Neural crest cell (in vitro differentiated cells): ENCODE measurements at regions not wholly inside any gene's neighbourhood (a gene's known extent, or its start where the extent isn't known, plus 50 kb on each side); places are given as distances from the start of the nearest gene placed in this dataset.

Experiments
- DNase-seq: peaks from one replicate; pipeline ENCODE4 v3.0.0; 2021; ENCODE audit warnings: low read depth, mixed read lengths, low spot score
- H3K27ac Mint-ChIP-seq: one replicate; pipeline ENCODE4 v1.8.0; 2021; ENCODE audit warnings: mild to moderate bottlenecking, mixed read lengths; ENCODE audit not compliant: unreplicated experiment
- H3K27me3 Mint-ChIP-seq: 2 replicates; pipeline ENCODE4 v1.8.0; 2021; ENCODE audit warnings: low read depth, mild to moderate bottlenecking, mixed read lengths
- H3K36me3 Mint-ChIP-seq: 2 replicates; pipeline ENCODE4 v1.8.0; 2021; ENCODE audit warnings: low read depth, mild to moderate bottlenecking, mixed read lengths
- H3K4me1 Mint-ChIP-seq: 2 replicates; pipeline ENCODE4 v1.8.0; 2021; ENCODE audit warnings: mixed read lengths
- H3K4me3 Mint-ChIP-seq: one replicate; pipeline ENCODE4 v1.8.0; 2021; ENCODE audit warnings: mild to moderate bottlenecking, mixed read lengths
- H3K9me3 Mint-ChIP-seq: 2 replicates; pipeline ENCODE4 v1.8.0; 2021; ENCODE audit warnings: mixed read lengths
- CTCF ChIP-seq: fragments of 200-600 bp; sonication (generic); conservative IDR thresholded peaks from 2 replicates; pipeline ENCODE4 v1.5.0; 2021; ENCODE audit warnings: antibody characterized with exemption, mild to moderate bottlenecking

GRCh38 chr14:101188571-101188915 is 285.0 kb upstream of the RTL1 start:
- Mint-ChIP-seq H3K27ac (no peak overlapping the region), H3K4me3 (no peak overlapping the region), H3K9me3 (peaks cover 4% of the 10 kb centered on the region), H3K36me3 (peaks cover 4% of the 10 kb centered on the region), H3K4me1 (peaks cover 61% of the 10 kb centered on the region), H3K27me3 (no peaks in the 10 kb centered on the region)
- no peak for DNase-seq
- no peak for TF ChIP-seq CTCF

- peaks cover 4% of the 10 kb centered on the region for H3K9me3 Mint-ChIP-seq
- peak overlapping the region; percentile 69 for H3K27ac Mint-ChIP-seq
- H3K27me3 Mint-ChIP-seq, result no peaks in the 10 kb centered on the region
- H3K36me3 Mint-ChIP-seq, result peaks cover 4% of the 10 kb centered on the region
- H3K4me1 Mint-ChIP-seq, result peaks cover 58% of the 10 kb centered on the region
- H3K4me3 Mint-ChIP-seq, result no peak overlapping the region
- no peak for DNase-seq
- TF ChIP-seq CTCF, result no peak
These were observed 285.7 kb upstream of the RTL1 start for GRCh38 chr14:101189266-101189665.

GRCh38 chr14:101189962-101190560 is 286.5 kb upstream of the RTL1 start:
- peaks cover 4% of the 10 kb centered on the region for H3K36me3 Mint-ChIP-seq
- no peak for DNase-seq
- TF ChIP-seq CTCF, result no peak
- H3K4me1 Mint-ChIP-seq, result peaks cover 50% of the 10 kb centered on the region
- peaks cover 4% of the 10 kb centered on the region for H3K9me3 Mint-ChIP-seq
- H3K4me3 Mint-ChIP-seq, result no peak overlapping the region
- no peaks in the 10 kb centered on the region for H3K27me3 Mint-ChIP-seq
- H3K27ac Mint-ChIP-seq, result no peak overlapping the region

- H3K9me3 Mint-ChIP-seq, result peaks cover 4% of the 10 kb centered on the region
- no peak for DNase-seq
- peak overlapping the region; percentile 50 for H3K27ac Mint-ChIP-seq
- TF ChIP-seq CTCF, result no peak
- peak overlapping the region; percentile 41 for H3K4me3 Mint-ChIP-seq
- peaks cover 4% of the 10 kb centered on the region for H3K36me3 Mint-ChIP-seq
- H3K27me3 Mint-ChIP-seq, result no peaks in the 10 kb centered on the region
- H3K4me1 Mint-ChIP-seq, result peaks cover 44% of the 10 kb centered on the region
These were observed 287.7 kb upstream of the RTL1 start for GRCh38 chr14:101191101-101191720.

GRCh38 chr14:101191721-101192660 is 288.5 kb upstream of the RTL1 start:
- H3K27me3 Mint-ChIP-seq, result no peaks in the 10 kb centered on the region
- no peak overlapping the region for H3K27ac Mint-ChIP-seq
- no peak overlapping the region for H3K4me3 Mint-ChIP-seq
- no peak for DNase-seq
- no peak for TF ChIP-seq CTCF
- H3K9me3 Mint-ChIP-seq, result peaks cover 4% of the 10 kb centered on the region
- H3K4me1 Mint-ChIP-seq, result peaks cover 41% of the 10 kb centered on the region
- H3K36me3 Mint-ChIP-seq, result peaks cover 4% of the 10 kb centered on the region
